Activated CD8-positive, alpha-beta memory T cell treated with anti-CD3 and anti-CD28 coated beads, Interleukin-2, amount 10 ng/mL, durations not matched to agents 7 days and 5 days (primary cell): ENCODE measurements at regions not wholly inside any gene's neighbourhood (a gene's known extent, or its start where the extent isn't known, plus 50 kb on each side); places are given as distances from the start of the nearest gene placed in this dataset.
"Not testable (repeated sequence)": the region's sequence is repeated elsewhere in the genome, so short reads cannot be mapped to it uniquely, and the experiment has no call there.

Source experiments
- ATAC-seq: fragments of 150-1000 bp; cut with Tn5 transposase; one replicate; pipeline ENCODE4 v1.10.0; 2021; ENCODE audit warnings: moderate library complexity
- CTCF ChIA-PET: fragments of 350-600 bp; sonication (Branson Sonifier 250); formaldehyde crosslinking; loops from one replicate; lab custom pipeline; 2021; ENCODE audit warnings: antibody characterized with exemption; lab: Charles Lee
- DNase-seq: peaks from one replicate; pipeline ENCODE4 v3.0.0-alpha.2; 2020
- H3K27ac Mint-ChIP-seq: one replicate; pipeline ENCODE4 v1.8.0; 2021; ENCODE audit warnings: mild to moderate bottlenecking, mixed read lengths
- H3K27me3 Mint-ChIP-seq: one replicate; pipeline ENCODE4 v1.8.0; 2021; ENCODE audit warnings: mixed read lengths
- H3K36me3 Mint-ChIP-seq: one replicate; pipeline ENCODE4 v1.8.0; 2021; ENCODE audit warnings: mild to moderate bottlenecking, mixed read lengths
- H3K4me1 Mint-ChIP-seq: one replicate; pipeline ENCODE4 v1.8.0; 2021; ENCODE audit warnings: mixed read lengths
- H3K4me3 Mint-ChIP-seq: one replicate; pipeline ENCODE4 v1.8.0; 2021; ENCODE audit warnings: mild to moderate bottlenecking, moderate library complexity, mixed read lengths
- H3K9me3 Mint-ChIP-seq: one replicate; pipeline ENCODE4 v1.8.0; 2022; ENCODE audit warnings: low read depth, mixed read lengths

DNA sequence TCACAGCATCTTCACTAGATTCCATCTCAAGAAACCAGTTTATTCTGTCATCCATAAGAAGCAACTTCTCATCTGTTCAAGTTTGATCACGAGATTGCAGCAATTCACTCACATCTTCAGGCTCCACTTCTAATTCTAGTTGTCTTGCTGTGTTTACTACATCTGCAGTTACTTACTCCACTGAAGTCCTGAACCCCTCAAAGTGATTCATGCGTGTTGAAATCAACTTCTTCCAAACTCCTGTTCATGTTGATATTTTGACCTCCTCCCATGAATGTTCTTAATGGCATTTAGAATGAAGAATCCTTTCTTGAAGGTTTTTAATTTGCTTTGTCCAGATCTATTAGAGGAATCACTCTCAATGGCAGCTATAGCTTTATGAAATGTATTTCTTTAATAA lies 287.6 kb upstream of the TBL1XR1 start:
- H3K27ac Mint-ChIP-seq = no peak overlapping the region
- CTCF ChIA-PET = no interaction called here
- H3K9me3 Mint-ChIP-seq = peaks cover 2% of the 10 kb centered on the region

DNA sequence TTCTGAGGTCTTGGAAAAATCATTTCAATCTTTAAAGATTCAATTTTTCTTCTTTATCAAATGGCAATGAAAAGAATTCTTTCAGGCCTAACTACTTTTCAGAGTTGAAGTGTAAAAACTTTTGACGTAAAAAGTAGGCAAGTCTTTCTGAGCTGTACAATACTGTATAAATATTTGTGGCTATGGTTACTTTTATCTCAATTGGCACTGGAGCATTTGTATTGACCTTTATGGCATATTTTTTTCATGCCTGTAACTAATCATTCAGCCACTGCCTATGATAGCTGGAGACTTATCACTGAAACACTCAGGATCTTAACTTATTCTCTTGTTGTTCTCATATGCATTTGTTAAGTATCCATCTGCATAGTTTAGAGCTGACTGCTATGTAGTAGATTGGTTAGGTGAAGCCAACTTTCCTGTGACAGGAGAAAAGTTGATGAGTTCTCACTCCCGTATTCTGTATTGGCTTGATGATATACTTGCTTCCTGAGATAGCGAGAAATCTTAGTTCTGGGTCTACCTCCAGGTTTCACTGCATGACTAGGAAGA lies 290.4 kb upstream of the TBL1XR1 start:
- DNase-seq (no peak), ATAC-seq (no peak)
- H3K36me3 Mint-ChIP-seq = peaks cover 5% of the 10 kb centered on the region
- no peaks in the 10 kb centered on the region for H3K9me3 Mint-ChIP-seq
- CTCF ChIA-PET = no interaction called here
- H3K4me3 Mint-ChIP-seq = no peak overlapping the region
- no peak overlapping the region for H3K27ac Mint-ChIP-seq
- peaks cover 2% of the 10 kb centered on the region for H3K4me1 Mint-ChIP-seq
- no peaks in the 10 kb centered on the region for H3K27me3 Mint-ChIP-seq

More for the DNA sequence above, 287.6 kb upstream of the TBL1XR1 start:
- ATAC-seq (no peak), DNase-seq (no peak)
- no peaks in the 10 kb centered on the region for H3K27me3 Mint-ChIP-seq
- peaks cover 2% of the 10 kb centered on the region for H3K4me1 Mint-ChIP-seq
- H3K4me3 Mint-ChIP-seq = no peak overlapping the region
- H3K36me3 Mint-ChIP-seq = peaks cover 5% of the 10 kb centered on the region

DNA sequence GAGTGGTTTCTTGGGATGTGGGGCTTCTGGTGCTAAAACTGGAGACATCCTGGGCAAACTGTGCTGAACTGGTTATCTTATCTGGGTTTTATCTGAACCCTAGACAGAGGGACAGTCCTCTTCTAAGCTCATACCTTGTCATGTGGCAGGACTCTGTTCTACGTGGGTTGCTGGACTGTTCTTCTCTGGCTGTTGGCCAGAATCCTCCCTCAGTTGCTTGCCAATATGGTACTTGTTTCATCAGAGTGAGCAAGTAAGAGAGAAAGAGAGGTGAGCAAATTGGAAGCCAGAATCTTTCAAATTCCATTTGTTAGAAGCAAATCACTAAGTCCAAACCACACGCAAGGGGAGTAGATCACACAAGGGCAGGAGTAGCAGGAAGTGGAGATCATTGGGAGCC lies 291.5 kb upstream of the TBL1XR1 start:
- peaks cover 2% of the 10 kb centered on the region for H3K4me1 Mint-ChIP-seq
- peaks cover 5% of the 10 kb centered on the region for H3K36me3 Mint-ChIP-seq
- ATAC-seq (no peak), DNase-seq (no peak)
- no peak overlapping the region for H3K4me3 Mint-ChIP-seq
- no peaks in the 10 kb centered on the region for H3K9me3 Mint-ChIP-seq
- CTCF ChIA-PET = interaction anchor here (1.2 kb wide), 1 partner anchor 38 kb away, joined by 3 read pairs; no protein-coding TSS in a partner anchor
- no peaks in the 10 kb centered on the region for H3K27me3 Mint-ChIP-seq
- no peak overlapping the region for H3K27ac Mint-ChIP-seq

DNA sequence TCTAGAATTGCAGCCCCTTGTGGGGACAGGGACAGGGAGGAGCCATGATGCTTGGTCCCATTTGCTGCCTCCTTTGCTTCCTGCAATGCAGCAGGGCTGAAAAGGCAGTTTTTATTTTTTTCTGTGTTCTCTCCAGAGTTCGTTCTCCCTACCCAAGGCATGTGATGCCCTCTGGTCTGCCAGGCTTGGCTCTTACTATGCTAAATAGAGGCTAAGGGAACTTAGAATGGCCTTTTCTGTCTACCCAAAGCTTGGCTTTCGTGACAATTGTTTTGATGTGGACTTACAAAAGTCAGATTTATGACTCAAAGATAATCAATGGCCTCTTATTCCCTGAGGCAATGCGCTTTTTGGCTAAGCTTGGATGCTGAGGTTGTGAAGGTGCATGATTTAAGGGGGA lies 293.3 kb upstream of the TBL1XR1 start:
- DNase-seq (no peak), ATAC-seq (no peak)
- no peak overlapping the region for H3K4me3 Mint-ChIP-seq
- peaks cover 5% of the 10 kb centered on the region for H3K36me3 Mint-ChIP-seq
- CTCF ChIA-PET = no interaction called here
- H3K27me3 Mint-ChIP-seq = no peaks in the 10 kb centered on the region
- no peak overlapping the region for H3K27ac Mint-ChIP-seq
- H3K9me3 Mint-ChIP-seq = no peaks in the 10 kb centered on the region
- H3K4me1 Mint-ChIP-seq = peaks cover 2% of the 10 kb centered on the region

DNA sequence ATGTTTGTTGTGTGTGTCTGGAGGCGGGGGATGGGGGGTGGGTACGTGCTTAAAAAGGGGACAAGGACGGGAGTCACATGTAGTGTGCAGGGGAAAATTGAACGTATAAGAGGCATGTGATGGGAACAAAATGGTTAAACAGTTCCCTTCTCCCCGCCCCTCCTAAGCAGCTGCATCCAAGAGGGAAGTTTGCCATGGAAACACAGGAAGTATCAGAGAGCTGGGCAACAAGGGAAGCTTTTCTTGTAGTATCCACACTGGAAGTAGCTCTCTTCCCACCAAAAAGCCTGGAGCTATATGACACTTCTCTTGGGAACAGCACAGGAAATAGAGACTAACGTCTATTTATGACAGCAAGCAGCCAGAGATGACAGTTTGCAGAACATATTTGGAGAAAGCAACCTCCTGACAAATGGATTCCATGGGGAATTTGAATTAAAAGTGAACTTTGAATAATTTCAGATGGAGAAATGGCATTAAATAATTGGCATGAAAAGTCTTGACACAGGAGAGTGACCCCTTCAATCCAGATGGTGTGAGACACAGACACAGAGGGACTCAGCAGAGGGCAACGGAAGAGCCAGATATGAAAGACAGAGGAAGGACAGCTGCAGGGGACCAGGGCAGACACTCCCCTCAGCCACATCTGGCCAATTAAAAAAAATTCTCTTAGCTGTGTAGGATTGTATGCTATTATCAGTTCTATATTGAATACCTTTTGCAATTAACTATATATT lies 294.2 kb upstream of the TBL1XR1 start:
- H3K36me3 Mint-ChIP-seq = no peaks in the 10 kb centered on the region
- no peak for DNase-seq
- no peak overlapping the region for H3K4me3 Mint-ChIP-seq
- H3K27me3 Mint-ChIP-seq = no peaks in the 10 kb centered on the region
- H3K4me1 Mint-ChIP-seq = peaks cover 2% of the 10 kb centered on the region
- ATAC-seq = no peak
- CTCF ChIA-PET = no interaction called here
- no peaks in the 10 kb centered on the region for H3K9me3 Mint-ChIP-seq
- H3K27ac Mint-ChIP-seq = no peak overlapping the region

DNA sequence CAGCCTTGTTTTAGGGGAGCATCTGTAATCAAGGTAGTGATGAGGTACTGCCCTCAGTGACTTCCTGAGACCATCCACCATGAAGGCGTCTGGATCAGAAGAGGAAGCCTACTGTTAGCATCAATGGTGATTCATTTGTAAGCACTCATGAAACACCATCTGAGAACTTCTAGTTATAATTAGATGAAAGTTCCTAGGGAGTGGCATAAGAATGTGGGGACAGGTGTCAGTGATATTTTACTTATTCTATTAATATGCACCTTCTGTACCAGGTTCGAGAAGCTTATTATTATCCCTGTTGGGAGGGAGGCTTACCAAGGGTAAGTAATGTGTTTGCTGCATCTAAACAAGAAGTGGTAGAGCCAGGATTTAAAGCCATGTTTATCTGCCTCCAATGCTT lies 295.8 kb upstream of the TBL1XR1 start:
- H3K27me3 Mint-ChIP-seq = no peaks in the 10 kb centered on the region
- no peak overlapping the region for H3K27ac Mint-ChIP-seq
- ATAC-seq (no peak), DNase-seq (no peak)
- H3K36me3 Mint-ChIP-seq = no peaks in the 10 kb centered on the region
- H3K4me3 Mint-ChIP-seq = no peak overlapping the region
- CTCF ChIA-PET = no interaction called here
- peaks cover 2% of the 10 kb centered on the region for H3K4me1 Mint-ChIP-seq
- H3K9me3 Mint-ChIP-seq = no peaks in the 10 kb centered on the region

DNA sequence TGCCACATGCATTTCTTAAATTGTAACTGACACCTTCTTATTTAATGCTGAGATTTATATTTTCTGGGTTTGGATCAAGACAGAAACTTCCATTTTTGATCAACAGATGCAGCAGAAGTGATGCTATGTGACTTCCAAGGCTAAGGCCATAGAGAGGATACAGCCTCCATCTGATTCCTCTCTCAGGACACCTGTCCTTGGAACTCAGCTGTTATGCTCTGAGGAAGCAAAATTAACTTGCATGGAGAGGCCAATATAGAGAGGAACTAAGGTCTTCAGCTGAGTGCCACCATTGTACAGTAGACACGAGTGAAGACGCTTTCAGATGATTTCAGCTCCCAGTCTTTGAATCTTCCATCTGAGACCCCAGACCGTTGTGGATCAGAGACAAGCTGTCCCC lies 296.9 kb upstream of the TBL1XR1 start:
- no peaks in the 10 kb centered on the region for H3K27me3 Mint-ChIP-seq
- CTCF ChIA-PET = interaction anchor here (1.2 kb wide), 1 partner anchor 23 kb away, joined by 3 read pairs; no protein-coding TSS in a partner anchor
- H3K4me3 Mint-ChIP-seq = no peak overlapping the region
- H3K27ac Mint-ChIP-seq = no peak overlapping the region
- H3K9me3 Mint-ChIP-seq = no peaks in the 10 kb centered on the region
- no peaks in the 10 kb centered on the region for H3K36me3 Mint-ChIP-seq
- no peak for ATAC-seq
- H3K4me1 Mint-ChIP-seq = no peaks in the 10 kb centered on the region
- DNase-seq = no peak

DNA sequence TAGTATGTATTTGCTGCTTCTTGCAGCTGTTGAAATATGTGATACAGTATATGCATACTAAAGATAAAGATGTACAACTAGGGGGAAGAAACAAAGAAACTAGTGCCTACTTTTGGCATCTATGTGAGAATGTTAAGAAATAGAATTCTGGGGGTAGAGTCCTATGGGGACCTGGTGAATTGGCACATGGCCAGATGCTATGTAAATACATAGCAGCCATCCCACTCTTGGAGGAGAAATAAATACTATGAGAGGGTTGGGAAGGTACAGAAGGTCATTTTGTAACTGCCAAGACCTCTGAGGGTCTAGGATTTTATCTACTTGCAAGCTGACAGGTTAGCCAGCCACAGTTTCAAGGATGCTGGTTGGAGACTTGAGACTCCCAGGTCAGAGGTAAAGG lies 298.3 kb upstream of the TBL1XR1 start:
- no peaks in the 10 kb centered on the region for H3K27me3 Mint-ChIP-seq
- no peaks in the 10 kb centered on the region for H3K4me1 Mint-ChIP-seq
- H3K9me3 Mint-ChIP-seq = no peaks in the 10 kb centered on the region
- ATAC-seq (no peak), DNase-seq (no peak)
- no peak overlapping the region for H3K4me3 Mint-ChIP-seq
- CTCF ChIA-PET = interaction anchor here (1.2 kb wide), 1 partner anchor 22 kb away, joined by 3 read pairs; no protein-coding TSS in a partner anchor
- no peaks in the 10 kb centered on the region for H3K36me3 Mint-ChIP-seq
- H3K27ac Mint-ChIP-seq = no peak overlapping the region

DNA sequence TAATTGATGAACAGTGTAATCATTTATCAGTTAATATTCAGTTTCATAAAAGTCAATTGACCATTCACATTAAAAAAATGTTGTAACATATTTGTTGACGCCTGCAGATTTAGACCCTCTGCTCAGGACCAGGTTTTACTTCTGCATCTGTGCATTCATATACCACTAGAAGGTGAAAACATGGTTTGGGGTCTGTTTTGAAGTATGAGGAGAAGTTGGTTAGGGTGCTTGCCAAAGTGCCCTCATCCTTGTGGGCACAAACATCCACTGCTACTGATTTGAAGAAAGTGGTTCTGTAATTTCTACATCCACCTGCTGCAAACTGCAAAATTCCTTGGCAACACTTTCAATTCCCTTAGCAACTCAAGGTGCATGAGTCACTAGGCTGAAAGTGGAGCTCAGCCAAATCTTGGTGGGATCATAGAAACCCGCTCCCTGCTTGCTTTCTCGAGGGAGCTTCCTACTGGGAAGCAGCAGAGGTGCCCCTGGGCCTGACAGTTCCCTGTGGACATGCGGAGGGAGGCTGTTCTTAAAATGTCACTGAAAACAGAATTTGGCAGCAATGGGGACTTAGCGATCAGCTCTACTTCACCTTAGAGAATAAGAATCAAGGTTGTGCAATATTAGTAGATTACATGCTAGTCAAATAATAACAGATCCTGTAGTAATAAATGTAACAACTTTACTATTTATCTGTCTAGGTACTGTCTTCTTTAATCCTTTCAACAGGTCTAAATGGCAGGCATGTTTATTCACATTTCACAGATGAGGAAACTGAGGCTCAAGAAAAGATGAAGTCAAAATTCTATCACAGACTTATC lies 301.0 kb upstream of the TBL1XR1 start:
- Mint-ChIP-seq H3K27me3 (no peaks in the 10 kb centered on the region), H3K9me3 (no peaks in the 10 kb centered on the region), H3K27ac (no peak overlapping the region), H3K36me3 (no peaks in the 10 kb centered on the region), H3K4me1 (no peaks in the 10 kb centered on the region), H3K4me3 (no peak overlapping the region)
- DNase-seq = no peak
- no peak for ATAC-seq
- CTCF ChIA-PET = no interaction called here

DNA sequence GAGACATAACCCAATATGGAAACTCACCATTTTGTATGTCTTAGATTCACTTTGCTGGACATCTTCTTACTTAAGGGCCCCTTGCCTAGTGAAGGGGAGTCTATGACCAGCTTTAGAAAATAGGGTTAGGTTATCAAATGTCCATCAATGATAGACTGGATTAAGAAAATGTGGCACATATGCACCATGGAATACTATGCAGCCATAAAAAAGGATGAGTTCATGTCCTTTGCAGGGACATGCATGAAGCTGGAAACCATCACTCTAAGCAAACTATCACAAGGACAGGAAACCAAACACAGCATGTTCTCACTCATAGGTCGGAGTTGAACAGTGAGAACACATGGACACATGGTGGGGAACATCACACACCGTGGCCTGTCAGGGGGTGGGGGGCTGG lies 301.8 kb upstream of the TBL1XR1 start:
- ATAC-seq, H3K9me3 Mint-ChIP-seq, CTCF ChIA-PET, H3K27ac Mint-ChIP-seq, H3K4me1 Mint-ChIP-seq, H3K27me3 Mint-ChIP-seq, DNase-seq, H3K4me3 Mint-ChIP-seq, H3K36me3 Mint-ChIP-seq: not testable (repeated sequence)

DNA sequence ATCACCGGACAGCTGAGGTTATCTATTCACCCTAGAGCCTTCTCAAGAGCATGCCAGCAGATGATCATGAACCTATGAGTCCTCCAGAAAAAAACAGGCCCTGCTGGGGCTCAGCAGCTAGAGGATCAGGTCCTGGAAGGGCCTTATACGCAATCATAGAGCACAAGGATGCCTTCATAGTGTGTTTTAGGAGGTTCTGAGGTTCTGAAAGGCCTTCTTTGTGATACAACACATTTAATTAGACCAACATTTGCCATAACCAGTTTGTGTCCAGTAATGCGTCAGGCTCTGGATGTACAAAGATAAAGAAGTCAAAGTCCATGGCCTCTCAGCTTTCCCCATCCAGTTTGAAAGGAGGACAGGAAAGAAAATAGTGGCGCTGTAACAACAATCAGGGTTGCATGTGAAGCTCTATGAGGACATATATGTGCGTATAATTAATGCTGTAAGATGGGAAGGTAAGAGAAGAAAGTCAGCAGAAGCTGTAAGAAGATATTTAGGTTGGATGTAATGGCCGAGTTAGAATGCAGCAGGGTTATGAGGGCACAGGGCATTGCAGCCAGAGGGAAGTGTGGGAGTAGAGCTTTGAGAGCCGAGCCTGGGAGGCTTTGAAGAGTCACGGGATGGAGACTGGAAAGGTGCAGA lies 302.6 kb upstream of the TBL1XR1 start:
- no peak for DNase-seq
- no peak overlapping the region for H3K4me3 Mint-ChIP-seq
- H3K36me3 Mint-ChIP-seq = no peaks in the 10 kb centered on the region
- no peaks in the 10 kb centered on the region for H3K27me3 Mint-ChIP-seq
- no peak overlapping the region for H3K27ac Mint-ChIP-seq
- no peaks in the 10 kb centered on the region for H3K4me1 Mint-ChIP-seq
- no peaks in the 10 kb centered on the region for H3K9me3 Mint-ChIP-seq
- CTCF ChIA-PET = no interaction called here
- ATAC-seq = no peak

DNA sequence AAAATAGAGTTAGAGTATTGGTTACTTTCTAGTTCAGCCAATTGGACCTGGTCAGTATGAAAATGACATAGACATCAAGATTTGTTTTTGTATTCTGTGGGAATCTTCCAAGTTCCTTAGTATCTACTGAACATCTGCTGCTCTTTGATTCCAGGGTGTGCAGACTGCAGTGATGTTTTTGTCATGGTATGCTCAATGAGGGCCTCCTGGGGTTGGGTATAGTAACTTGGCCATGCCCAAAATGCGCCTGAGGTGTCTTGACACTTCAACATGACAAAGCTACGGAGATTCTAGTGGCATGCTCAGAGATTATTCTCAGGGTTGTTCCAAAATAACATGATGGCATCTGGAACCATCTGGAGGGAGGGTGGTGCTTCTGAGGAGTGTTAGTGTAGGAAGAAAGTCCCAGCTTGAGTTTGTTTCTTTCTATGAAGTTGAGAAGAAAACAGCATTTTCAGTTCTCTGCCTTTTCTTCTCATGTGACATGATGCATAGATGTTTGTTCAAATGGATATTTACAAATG lies 313.5 kb upstream of the TBL1XR1 start:
- H3K4me1 Mint-ChIP-seq = no peaks in the 10 kb centered on the region
- CTCF ChIA-PET = no interaction called here
- H3K4me3 Mint-ChIP-seq = no peak overlapping the region
- H3K9me3 Mint-ChIP-seq = peaks cover 3% of the 10 kb centered on the region
- DNase-seq = no peak
- H3K27me3 Mint-ChIP-seq = no peaks in the 10 kb centered on the region
- ATAC-seq = no peak
- no peaks in the 10 kb centered on the region for H3K36me3 Mint-ChIP-seq
- H3K27ac Mint-ChIP-seq = no peak overlapping the region
